GM19238 (cell line): ENCODE measurements at regions not wholly inside any gene's neighbourhood (a gene's known extent, or its start where the extent isn't known, plus 50 kb on each side); places are given as distances from the start of the nearest gene placed in this dataset.
A peak's percentile ranks its signal among the peaks of the same experiment; 100 is the strongest.

Experiments used
- DNase-seq: peaks from one replicate; pipeline ENCODE4 v3.0.0; 2011; ENCODE audit warnings: low spot score; ENCODE audit not compliant: insufficient read length

GRCh38 chr10:44849936-44850335, 61.2 kb upstream of the TMEM72 start:
- no peak for DNase-seq

DNA sequence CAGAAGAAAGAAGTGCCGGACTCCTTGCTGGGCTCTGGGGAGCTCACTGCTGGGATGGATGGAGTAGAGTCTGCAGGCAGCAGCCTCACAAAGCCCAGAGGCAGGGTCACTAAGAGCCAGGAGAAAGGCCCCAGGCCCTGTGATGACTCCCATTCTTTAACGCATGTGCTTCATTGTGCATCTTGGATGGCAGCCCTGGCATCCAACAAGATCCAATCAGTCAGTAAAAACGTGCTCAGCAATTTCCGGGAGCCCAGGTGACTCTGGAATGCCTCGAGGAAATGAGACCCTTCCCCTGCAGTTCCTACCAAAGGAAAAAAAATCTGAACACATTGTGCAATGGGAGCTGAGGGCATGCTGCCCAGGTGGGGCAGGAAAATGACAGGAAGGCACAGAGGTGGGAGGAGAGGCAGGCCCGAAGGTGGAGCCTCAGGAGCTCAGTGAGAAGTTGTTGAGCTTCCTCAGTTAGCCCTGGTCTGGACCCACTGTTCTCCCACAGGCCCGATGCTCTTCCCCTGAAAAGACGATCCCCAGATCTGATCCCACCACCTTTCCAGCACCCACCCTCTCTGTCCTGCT, 60.7 kb upstream of the TMEM72 start:
- no peak for DNase-seq

DNA sequence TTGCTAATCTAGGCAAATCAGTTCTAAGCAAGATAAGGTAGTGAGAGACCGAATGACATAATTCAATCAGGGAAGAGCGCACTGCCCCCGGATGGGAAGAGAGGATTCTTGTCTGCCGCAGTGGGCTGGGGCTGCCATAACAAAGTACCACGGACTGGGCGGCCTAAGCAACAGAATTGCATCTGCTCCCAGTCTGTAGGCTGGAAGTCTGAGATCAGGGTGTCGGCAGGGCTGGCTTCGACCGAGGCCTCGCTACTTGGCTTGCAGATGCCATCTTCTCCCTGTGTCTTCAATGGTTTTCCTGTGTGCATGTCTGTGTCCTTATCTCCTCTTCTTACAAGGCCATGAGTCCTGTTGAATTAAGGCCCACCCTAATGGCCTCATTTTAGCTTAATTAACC, 59.7 kb upstream of the TMEM72 start:
- DNase-seq: no peak

DNA sequence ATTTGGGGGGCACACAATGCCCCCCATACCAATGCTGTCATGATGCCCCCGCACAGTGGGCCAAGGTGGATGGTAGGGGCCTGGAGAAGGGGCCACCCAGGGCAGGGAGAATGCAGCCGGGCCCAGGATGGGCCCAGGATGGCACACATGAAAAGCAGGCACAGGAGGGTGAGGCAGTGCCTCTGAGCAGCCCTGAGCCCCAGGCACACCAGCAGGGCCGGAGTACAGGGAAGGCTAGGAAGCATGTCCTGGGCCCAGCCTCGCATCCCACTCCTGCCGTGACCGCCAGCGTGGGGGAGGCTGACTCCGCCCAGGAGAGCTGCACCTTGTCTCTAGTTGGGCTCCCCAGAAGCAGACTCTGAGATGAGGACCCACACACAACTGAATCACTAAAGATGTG, 59.3 kb upstream of the TMEM72 start:
- DNase-seq: no peak

GRCh38 chr10:44853148-44853734, 57.9 kb upstream of the TMEM72 start:
- no peak for DNase-seq

DNA sequence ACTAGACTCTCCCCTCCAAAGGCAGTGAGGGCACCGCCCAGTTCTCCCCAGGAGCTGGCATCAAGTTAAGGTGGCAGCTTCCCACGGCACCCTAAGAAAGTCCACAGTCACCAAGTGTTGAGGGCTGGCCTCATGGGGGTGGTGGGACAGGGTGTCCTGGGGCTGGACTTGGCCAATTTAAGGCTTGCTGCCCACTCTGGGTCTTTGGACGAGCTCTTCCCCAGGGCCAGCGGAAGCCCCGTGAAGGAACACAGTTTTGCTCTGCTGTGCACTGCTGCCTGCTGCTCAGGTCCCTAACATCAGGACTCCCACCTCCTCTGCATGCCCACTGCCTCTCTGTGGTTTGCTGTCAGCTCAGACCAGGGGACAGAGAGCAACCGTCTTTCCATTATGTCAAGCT, 57.3 kb upstream of the TMEM72 start:
- DNase-seq: no peak

DNA sequence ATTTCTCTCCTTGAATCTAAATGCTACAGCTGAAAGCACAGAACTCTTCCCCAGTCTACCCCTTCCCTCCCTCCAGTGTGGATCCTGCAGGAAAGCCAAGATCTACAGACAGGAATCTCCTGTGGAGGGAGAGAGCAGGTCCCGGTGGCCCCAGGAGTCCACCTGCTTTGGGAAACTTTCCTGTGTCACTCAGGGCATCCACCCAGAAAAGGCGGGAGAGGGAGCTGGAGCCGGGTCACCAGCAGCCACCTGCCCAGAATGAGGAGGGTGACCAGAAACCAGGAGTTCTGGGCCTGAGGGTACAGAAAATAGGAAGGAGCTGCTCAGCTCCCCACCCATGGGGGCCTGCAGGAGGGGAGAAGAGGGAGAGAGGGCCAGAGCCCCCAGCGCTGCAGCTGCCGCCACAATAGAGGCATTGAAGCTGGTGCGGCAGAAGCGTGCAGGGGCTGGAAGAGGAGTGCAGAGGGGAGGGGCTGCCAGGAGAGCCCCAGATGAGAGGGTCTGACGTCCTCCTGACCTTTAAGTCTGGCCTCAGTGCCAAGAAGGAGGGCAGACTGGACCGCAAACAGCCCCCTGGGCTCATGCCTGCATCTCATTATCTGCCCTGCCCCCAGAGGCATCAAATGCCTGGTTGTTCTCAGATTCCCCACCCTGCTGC, 56.3 kb upstream of the TMEM72 start:
- no peak for DNase-seq

- no peak for DNase-seq
Observed at GRCh38 chr10:44856696-44857095, 54.4 kb upstream of the TMEM72 start.

- peak; percentile 67 for DNase-seq
Observed at GRCh38 chr10:44857363-44858016, 53.6 kb upstream of the TMEM72 start.

GRCh38 chr10:44858017-44858371, 53.1 kb upstream of the TMEM72 start:
- no peak for DNase-seq

- DNase-seq: no peak
Observed at GRCh38 chr10:44858988-44859387, 52.1 kb upstream of the TMEM72 start.

DNA sequence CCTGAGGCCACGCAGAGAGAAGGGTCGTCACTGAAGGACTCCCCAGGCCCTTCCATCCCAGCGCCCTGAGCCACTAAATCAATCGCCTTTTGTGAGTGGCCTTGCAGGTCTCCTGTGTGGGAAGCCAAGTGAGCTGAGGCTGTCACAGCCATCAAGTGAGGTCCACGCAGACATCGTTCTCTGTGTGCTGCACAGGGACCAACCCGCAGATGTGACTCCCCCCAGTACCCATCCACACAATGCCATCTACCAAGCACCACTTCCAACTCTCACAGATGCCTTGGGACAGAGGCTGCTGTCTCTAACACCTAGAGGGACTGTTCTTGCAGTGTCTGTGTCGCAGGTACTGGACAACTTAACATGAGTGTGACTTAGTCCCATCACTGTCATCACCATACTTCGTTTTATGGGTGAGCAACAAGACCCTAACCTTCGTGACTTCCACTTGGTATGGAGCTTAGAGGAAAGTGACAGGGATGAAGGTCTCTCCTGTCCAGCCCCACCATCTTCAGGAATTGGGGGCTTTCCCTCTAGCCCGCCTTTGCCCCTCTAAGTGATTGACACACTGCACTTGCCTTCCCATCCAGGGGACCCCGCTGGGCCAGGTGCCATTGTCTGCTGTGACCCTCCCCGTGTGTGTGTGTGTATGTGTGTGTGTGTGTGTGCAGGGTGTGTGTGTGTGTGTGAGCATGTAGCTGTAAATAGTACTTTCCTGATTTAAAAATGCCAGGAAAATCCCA, 51.4 kb upstream of the TMEM72 start:
- DNase-seq: no peak

- no peak for DNase-seq
Observed at GRCh38 chr10:44860811-44861736, 50.1 kb upstream of the TMEM72 start.
